ENCODE measurements at regions not wholly inside any gene's neighbourhood (a gene's known extent, or its start where the extent isn't known, plus 50 kb on each side); places are given as distances from the start of the nearest gene placed in this dataset.
A peak's percentile ranks its signal among the peaks of the same experiment; 100 is the strongest.

GRCh38 chr9:104983491-104983890 lies 55.5 kb upstream of the ABCA1 start:
- Histone ChIP-seq H3K36me3 (ENCODE audit: insufficient read depth, low read length) (no peaks in the 10 kb centered on the region), H3K9me2 (ENCODE audit: low read depth, low read length) (no peaks in the 10 kb centered on the region), H2AFZ (ENCODE audit: low read length) (no peak overlapping the region), H3K9ac (ENCODE audit: low read length) (no peak overlapping the region), H3K4me2 (ENCODE audit: low read length) (no peak overlapping the region), H3K27ac (ENCODE audit: low read depth, low read length, poor library complexity, severe bottlenecking) (peak overlapping the region; percentile 57), H3K9me3 (ENCODE audit: low read length) (no peaks in the 10 kb centered on the region), H3K27me3 (ENCODE audit: insufficient read depth, low read length) (no peaks in the 10 kb centered on the region), H3F3A (ENCODE audit: insufficient read depth, low read length) (no peaks in the 10 kb centered on the region), H3K4me3 (ENCODE audit: low read depth, low read length, poor library complexity, severe bottlenecking) (no peak overlapping the region), H3K4me1 (ENCODE audit: insufficient read depth, low read length, severe bottlenecking) (peaks cover 46% of the 10 kb centered on the region), H4K20me1 (ENCODE audit: insufficient read depth, low read length) (no peaks in the 10 kb centered on the region), H3K79me2 (ENCODE audit: insufficient read depth, low read length) (no peaks in the 10 kb centered on the region)
- TF ChIP-seq, protein P1, sequence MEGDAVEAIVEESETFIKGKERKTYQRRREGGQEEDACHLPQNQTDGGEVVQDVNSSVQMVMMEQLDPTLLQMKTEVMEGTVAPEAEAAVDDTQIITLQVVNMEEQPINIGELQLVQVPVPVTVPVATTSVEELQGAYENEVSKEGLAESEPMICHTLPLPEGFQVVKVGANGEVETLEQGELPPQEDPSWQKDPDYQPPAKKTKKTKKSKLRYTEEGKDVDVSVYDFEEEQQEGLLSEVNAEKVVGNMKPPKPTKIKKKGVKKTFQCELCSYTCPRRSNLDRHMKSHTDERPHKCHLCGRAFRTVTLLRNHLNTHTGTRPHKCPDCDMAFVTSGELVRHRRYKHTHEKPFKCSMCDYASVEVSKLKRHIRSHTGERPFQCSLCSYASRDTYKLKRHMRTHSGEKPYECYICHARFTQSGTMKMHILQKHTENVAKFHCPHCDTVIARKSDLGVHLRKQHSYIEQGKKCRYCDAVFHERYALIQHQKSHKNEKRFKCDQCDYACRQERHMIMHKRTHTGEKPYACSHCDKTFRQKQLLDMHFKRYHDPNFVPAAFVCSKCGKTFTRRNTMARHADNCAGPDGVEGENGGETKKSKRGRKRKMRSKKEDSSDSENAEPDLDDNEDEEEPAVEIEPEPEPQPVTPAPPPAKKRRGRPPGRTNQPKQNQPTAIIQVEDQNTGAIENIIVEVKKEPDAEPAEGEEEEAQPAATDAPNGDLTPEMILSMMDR (IDR thresholded peaks at IDR 0.05; ENCODE audit: low read length) = no peak
- no peak for TF ChIP-seq EZH2 (IDR thresholded peaks at IDR 0.05; ENCODE audit: borderline replicate concordance, low read length)

DNA sequence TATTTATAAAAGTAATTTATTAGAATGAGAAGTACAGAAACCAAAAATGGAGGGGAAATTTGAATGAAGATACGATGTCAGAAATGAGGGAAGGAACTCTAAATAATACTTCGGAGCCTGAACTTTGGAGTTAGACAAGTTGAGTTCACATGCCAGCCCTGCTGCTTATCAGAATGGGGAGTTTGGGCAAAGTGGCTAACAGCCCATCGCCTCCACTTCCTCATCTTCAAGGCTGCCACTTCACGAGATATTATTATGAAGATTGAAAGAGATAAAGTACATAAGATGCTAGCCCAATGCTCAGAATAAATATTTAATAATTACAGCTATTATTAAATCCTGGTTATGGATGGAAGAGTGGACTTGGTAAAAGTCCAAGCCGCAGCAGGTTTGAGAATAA lies 56.2 kb upstream of the ABCA1 start:
- Histone ChIP-seq H3K9me3 (ENCODE audit: low read length) (no peaks in the 10 kb centered on the region), H3K36me3 (ENCODE audit: insufficient read depth, low read length) (no peaks in the 10 kb centered on the region), H3K4me2 (ENCODE audit: low read length) (no peak overlapping the region), H3K9me2 (ENCODE audit: low read depth, low read length) (no peaks in the 10 kb centered on the region), H3K27me3 (ENCODE audit: insufficient read depth, low read length) (no peaks in the 10 kb centered on the region), H3K9ac (ENCODE audit: low read length) (no peak overlapping the region; the same call in 1 of the 2 replicates), H3K79me2 (ENCODE audit: insufficient read depth, low read length) (no peaks in the 10 kb centered on the region), H3K4me3 (ENCODE audit: low read depth, low read length, poor library complexity, severe bottlenecking) (no peak overlapping the region), H4K20me1 (ENCODE audit: insufficient read depth, low read length) (no peaks in the 10 kb centered on the region), H3F3A (ENCODE audit: insufficient read depth, low read length) (no peaks in the 10 kb centered on the region), H3K4me1 (ENCODE audit: insufficient read depth, low read length, severe bottlenecking) (peaks cover 46% of the 10 kb centered on the region), H3K27ac (ENCODE audit: low read depth, low read length, poor library complexity, severe bottlenecking) (peak overlapping the region; percentile 57), H2AFZ (ENCODE audit: low read length) (no peak overlapping the region)
- TF ChIP-seq EZH2 (IDR thresholded peaks at IDR 0.05; ENCODE audit: borderline replicate concordance, low read length) = no peak
- TF ChIP-seq, protein P1 (IDR thresholded peaks at IDR 0.05; ENCODE audit: low read length) = no peak

- no peak overlapping the region for H3K27ac ChIP-seq (ENCODE audit: low read depth, low read length, poor library complexity, severe bottlenecking)
- no peak overlapping the region for H3K4me3 ChIP-seq (ENCODE audit: low read depth, low read length, poor library complexity, severe bottlenecking)
- H2AFZ ChIP-seq (ENCODE audit: low read length) = no peak overlapping the region
- H3K27me3 ChIP-seq (ENCODE audit: insufficient read depth, low read length) = no peaks in the 10 kb centered on the region
- no peaks in the 10 kb centered on the region for H4K20me1 ChIP-seq (ENCODE audit: insufficient read depth, low read length)
- H3K4me2 ChIP-seq (ENCODE audit: low read length) = no peak overlapping the region
- TF ChIP-seq, protein P1 (IDR thresholded peaks at IDR 0.05; ENCODE audit: low read length) = no peak
- no peak for TF ChIP-seq EZH2 (IDR thresholded peaks at IDR 0.05; ENCODE audit: borderline replicate concordance, low read length)
- no peaks in the 10 kb centered on the region for H3K79me2 ChIP-seq (ENCODE audit: insufficient read depth, low read length)
- no peaks in the 10 kb centered on the region for H3K36me3 ChIP-seq (ENCODE audit: insufficient read depth, low read length)
- no peaks in the 10 kb centered on the region for H3K9me2 ChIP-seq (ENCODE audit: low read depth, low read length)
- no peak overlapping the region; the same call in 1 of the 2 replicates for H3K9ac ChIP-seq (ENCODE audit: low read length)
- H3F3A ChIP-seq (ENCODE audit: insufficient read depth, low read length) = no peaks in the 10 kb centered on the region
- H3K9me3 ChIP-seq (ENCODE audit: low read length) = no peaks in the 10 kb centered on the region
- H3K4me1 ChIP-seq (ENCODE audit: insufficient read depth, low read length, severe bottlenecking) = peaks cover 46% of the 10 kb centered on the region
Measured at GRCh38 chr9:104984542-104984941, 56.6 kb upstream of the ABCA1 start.
